ENCODE measurements at regions not wholly inside any gene's neighbourhood (a gene's known extent, or its start where the extent isn't known, plus 50 kb on each side); places are given as distances from the start of the nearest gene placed in this dataset.
"Not testable (repeated sequence)": the region's sequence is repeated elsewhere in the genome, so short reads cannot be mapped to it uniquely, and the experiment has no call there.

GRCh38 chr11:129699711-129700304 lies 115.8 kb upstream of the TMEM45B start:
- no peak for DNase-seq (ENCODE audit: low read depth in 2 of 2)

DNA sequence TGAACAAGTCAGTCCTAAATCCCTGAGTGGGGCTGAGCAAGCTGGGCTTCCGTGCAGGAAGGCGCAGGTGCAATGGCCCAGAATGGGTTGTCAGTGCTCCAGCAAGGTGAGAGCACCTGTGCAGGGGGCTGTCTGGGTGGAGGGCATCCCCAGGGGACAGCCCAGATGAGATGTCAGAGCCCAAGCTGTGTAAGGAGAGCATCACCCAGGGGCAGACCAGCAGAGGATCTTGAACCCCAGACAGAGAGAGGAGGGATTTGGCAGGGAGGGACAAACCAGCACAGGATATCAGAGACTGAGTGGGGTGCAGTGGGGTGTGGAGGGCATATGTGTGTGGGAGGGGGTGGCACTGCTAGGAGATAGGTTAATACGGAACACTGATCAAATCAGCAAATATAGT lies 114.9 kb upstream of the TMEM45B start:
- DNase-seq (ENCODE audit: low read depth in 2 of 2), result no peak

DNA sequence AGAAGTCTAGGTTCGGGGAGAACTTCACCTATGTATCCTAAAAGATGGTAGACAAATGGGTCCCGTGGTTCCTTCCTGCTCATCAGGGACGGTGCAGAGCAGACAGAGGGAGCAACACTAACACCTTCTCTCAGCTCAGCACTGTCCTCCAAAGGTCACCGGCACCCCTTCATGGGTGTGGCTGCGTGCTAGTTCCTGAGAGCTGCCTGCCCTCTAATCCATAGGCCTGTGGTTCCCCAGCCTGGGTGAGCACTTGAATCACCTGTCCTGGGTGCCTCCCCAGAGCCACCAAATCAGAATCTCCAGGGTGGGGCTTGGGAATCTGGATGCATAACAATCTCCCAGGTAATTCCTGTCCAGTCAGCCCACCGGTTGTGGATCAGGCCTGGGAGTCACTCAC lies 113.9 kb upstream of the TMEM45B start:
- DNase-seq (ENCODE audit: low read depth in 2 of 2), result no peak

DNA sequence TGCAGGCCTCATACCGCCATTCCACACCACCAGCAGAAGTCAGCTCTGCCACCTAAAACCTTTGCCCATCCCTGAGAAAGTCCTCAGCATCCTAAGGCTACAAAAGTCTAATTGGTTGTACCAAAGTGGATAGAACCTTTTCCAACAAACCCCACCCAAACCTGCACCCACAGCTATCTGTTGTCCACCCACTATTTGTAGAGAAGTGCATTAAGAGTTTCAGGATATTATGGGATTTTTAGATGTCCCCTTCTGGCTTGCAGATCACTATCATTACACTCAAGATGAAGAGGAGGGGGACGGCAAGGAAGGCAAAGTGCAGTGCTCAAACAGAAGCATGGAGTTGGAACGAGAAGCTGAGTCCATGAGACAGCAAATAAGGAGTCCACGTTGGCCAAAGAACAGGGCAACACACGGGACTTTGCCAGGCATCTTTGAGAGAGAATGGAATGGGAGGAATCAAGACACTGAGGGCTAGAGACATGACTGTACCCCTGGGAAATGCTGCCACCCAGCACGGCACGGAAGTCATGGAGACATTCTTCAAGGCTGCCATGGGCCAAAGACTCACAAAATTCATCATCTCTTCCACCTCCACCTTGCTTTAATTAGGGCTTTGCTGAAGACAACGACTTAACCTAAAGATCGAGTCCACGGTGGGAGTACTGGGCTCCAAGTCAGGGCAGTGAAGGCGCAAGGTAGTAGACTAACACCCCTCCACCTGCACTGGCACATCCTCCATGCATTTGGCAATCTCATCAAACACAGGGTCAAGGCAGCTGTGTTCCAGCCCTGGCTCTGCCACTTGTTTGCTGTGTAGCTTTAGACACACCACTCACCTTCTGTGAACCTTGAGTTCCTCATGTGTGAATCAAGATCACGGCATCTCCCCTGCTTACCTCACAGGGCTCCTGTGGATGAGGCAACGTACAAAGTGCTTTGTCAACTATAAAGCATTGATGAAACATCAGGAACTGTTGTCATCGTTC lies 112.9 kb upstream of the TMEM45B start:
- DNase-seq (ENCODE audit: low read depth in 2 of 2), result no peak

- DNase-seq (ENCODE audit: low read depth in 2 of 2), result no peak
Measured at GRCh38 chr11:129703846-129704245, 111.8 kb upstream of the TMEM45B start.

DNA sequence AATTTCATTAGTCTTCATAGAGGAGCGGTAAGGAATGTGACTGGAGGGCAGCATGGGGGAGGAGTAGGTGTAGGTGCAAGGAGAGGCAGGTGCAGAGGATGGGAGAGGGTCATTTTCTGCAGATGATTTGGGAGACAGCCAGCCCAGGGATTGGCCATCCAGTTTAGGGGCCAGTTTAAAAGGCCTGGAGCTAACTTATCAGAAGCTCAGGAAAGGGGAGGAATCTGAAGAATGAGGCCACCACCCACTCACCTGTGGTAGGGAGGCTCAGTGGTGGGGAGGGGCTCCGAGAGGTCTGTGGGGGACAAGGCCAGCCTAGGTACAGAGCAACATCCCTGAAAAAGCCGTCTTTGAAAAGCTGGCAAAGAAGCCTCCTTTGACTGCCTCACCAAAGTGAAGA lies 110.8 kb upstream of the TMEM45B start:
- DNase-seq (ENCODE audit: low read depth in 2 of 2), result no peak

- DNase-seq (ENCODE audit: low read depth in 2 of 2), result no peak
Measured at GRCh38 chr11:129705341-129705740, 110.3 kb upstream of the TMEM45B start.

- no peak for DNase-seq (ENCODE audit: low read depth in 2 of 2)
Measured at GRCh38 chr11:129705933-129706332, 109.7 kb upstream of the TMEM45B start.

DNA sequence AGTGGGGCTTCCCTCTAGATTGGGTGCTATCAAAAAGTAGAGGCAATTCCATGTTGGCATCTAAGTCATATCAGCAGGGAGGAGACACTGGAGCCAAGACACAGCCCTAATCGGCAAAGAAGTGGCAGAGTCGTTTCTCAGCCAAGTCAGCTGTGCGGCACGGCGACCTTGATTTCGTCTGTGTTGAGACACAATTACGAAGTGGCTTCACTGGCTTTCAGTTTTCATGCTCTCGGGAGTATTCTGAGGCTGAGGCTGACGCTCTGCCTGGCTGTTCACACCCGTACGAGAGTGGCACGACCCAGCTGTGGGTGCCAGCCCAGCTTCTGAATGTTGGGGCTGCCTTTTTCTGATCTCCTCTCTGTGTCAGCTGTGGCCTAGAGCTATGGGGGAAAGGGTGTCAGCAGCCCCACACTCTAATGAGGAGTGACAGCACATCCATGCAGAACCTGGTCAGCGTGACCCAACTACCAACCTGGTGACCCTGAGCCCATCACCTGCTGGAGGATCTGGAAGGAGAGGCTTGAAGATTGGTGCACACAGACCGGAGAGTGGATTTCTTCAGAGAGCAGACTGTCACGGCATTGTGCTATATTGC lies 105.7 kb upstream of the TMEM45B start:
- no peak for DNase-seq (ENCODE audit: low read depth in 2 of 2)

DNA sequence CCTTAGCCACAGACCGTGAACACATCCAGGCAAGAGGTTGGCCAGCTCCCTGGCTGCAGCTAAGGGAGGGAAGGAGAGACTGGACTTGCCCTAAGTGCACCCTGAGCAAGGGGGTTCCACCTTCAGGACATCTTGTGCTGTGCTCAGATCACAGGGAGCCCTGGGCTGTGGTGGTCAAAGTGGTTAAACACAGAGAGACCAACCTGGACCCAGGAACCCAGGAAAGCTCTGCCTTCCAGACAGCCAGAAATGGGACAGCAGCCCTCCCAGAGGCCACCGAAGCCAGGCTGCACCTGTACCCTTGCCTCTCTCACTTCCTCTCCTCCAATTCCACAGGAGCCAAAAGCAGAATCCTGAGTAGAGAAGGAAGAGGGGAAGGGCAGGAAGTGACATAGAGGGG lies 105.2 kb upstream of the TMEM45B start:
- no peak for DNase-seq (ENCODE audit: low read depth in 2 of 2)

DNA sequence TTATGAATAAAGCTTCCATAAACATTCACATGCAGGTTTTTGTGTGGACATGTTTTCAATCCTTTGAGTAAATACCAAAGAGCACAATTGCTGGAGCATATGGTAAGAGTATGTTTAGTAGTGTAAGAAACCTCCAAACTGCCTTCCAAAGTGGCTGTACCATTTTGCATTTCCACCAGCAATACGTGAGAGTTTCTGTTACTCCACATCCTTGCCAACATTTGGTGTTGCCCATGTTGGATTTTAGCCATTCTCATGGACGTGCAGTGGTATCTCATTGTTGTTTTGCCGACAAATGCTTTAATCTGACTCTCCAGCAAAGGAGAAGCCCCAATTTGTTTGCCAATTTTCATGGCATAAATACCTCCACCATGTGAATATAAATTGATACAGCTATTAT lies 103.9 kb upstream of the TMEM45B start:
- no peak for DNase-seq (ENCODE audit: low read depth in 2 of 2)

DNA sequence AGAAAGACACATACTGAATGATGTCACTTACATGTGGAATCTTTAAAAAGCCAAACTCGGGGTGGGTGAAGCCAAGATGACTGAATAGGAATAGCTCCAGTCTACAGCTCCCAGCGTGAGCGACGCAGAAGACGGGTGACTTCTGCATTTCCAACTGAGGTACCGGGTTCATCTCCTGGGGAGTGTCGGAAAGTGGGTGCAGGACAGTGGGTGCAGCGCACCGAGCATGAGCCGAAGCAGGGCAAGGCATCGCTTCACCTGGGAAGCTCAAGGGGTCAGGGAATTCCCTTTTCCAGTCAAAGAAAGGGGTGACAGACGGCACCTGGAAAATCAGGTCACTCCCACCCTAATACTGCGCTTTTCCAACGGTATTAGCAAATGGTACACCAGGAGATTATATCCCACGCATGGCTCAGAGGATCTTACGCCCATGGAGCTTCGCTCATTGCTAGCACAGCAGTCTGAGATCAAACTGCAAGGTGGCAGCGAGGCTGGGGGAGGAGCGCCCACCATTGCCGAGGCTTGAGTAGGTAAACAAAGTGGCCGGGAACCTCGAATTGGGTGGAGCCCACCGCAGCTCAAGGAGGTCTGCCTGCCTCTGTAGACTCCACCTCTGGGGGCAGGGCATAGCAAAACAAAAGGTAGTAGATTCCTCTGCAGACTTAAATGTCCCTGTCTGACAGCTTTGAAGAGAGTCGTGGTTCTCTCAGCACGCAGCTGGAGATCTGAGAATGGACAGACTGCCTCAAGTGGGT lies 103.0 kb upstream of the TMEM45B start:
- DNase-seq (ENCODE audit: low read depth in 2 of 2), result not testable (repeated sequence)

DNA sequence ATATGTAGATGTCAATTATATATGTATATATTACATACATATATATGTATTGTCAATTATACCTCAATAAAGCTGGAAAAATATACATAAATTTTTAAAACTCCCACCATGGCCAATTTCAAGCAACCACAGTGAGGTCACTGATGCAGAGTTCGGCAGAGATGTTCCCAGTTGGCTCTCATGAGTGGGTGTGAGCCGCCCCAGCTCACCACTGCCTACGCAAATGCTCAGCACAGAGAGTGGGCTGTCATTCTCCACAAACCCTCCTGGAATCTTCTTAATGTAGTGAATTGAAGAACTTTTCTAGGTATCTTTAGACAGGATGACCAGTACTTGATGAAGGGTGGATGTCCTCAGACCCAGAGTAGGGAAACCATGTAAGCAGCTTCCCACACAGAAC lies 96.6 kb upstream of the TMEM45B start:
- DNase-seq (ENCODE audit: low read depth in 2 of 2), result no peak

DNA sequence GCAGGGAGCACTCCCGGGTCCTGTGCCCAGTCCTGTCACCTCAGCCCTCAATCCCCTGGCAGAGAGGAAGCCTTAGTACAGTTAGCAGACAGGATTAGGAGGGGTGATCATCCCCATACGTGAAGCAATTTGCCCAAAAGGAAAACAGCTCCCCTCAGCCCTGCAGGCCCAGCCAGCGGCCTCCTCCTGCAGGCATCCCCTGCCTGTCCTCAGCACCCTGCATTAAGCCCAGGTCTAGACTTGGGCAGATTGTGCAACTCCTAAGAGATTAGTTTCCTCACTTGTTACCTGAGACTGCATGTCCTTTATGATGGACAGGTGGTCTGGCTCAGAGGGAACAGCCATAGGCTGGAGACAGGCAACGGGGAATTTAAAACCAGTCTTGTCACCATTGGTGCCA lies 95.5 kb upstream of the TMEM45B start:
- no peak for DNase-seq (ENCODE audit: low read depth in 2 of 2)

- DNase-seq (ENCODE audit: low read depth in 2 of 2), result no peak
Measured at GRCh38 chr11:129720994-129721393, 94.7 kb upstream of the TMEM45B start.

GRCh38 chr11:129721685-129722084 lies 94.0 kb upstream of the TMEM45B start:
- DNase-seq (ENCODE audit: low read depth in 2 of 2), result no peak

DNA sequence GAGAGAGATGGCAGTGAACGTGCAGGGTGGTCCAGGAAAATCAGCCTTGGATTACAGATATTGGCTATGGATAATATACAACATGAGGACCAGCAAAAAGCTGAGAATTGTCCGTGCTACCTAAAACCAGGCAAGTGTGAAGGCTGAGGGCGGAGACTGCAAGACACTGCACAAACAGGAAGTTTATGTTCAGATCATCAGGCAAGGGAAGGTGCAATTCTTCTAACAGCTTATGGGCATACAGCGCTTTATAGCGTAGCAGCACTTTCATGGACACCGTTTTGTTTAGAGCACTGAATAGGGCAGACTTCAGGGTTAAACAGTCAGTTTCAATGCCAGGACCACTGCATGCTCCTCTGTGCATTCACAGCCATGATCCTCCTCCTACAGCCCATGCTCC lies 93.1 kb upstream of the TMEM45B start:
- DNase-seq (ENCODE audit: low read depth in 2 of 2), result no peak

- no peak for DNase-seq (ENCODE audit: low read depth in 2 of 2)
Measured at GRCh38 chr11:129723146-129723760, 92.4 kb upstream of the TMEM45B start.

- DNase-seq (ENCODE audit: low read depth in 2 of 2), result no peak
Measured at GRCh38 chr11:129723761-129724162, 91.9 kb upstream of the TMEM45B start.

- no peak for DNase-seq (ENCODE audit: low read depth in 2 of 2)
Measured at GRCh38 chr11:129724866-129725265, 90.8 kb upstream of the TMEM45B start.

DNA sequence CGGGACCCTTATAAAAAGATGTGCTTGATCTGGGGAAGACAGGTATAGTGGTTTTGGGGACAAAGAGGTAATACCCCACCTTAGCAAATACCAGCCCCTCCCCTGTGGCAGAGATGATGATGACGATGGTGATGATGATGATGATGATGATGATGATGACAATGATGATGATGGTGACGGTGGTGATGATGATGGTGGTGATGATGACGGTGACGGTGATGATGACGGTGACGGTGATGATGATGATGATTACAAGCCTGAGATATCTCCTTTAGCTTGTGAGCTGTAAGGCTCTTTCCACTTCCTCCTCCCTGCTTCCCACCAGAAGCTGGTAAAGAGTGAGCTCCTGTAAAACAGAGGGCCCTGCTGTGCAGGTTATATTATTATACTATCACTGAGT lies 89.5 kb upstream of the TMEM45B start:
- DNase-seq (ENCODE audit: low read depth in 2 of 2), result no peak

DNA sequence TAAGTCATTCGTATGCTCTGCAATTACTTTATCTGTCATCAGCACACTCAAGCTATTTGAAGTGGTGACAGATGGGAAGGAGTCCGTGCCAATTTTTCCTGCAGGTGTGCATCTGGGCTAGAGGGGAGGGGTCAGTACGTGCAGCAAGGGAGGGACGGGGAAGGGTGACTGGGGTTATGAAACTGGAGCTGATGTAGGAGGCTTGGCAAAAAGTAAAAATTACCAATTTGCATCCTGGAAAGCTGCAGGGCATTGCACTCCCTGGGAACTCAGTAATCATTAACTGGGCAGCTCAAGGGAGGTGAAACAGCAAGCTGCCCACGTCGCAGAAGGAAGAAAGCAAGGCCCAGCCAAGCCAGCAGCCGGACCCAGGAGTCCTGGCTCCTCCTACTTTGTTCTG lies 87.1 kb upstream of the TMEM45B start:
- no peak for DNase-seq (ENCODE audit: low read depth in 2 of 2)
